Peyer's patch (tissue), 4 donors: ENCODE measurements at regions not wholly inside any gene's neighbourhood (a gene's known extent, or its start where the extent isn't known, plus 50 kb on each side); places are given as distances from the start of the nearest gene placed in this dataset.

ENCODE experiments used
- CTCF ChIP-seq, 6 experiments: fragments of 450-650 bp in 4 of 6; fragments of 200-600 bp in 2 of 6; sonication (generic) in 1 of 6; IDR thresholded peaks; one replicate each; pipeline ENCODE4 v1.5.1; 2017 to 2019; ENCODE audit warnings: antibody characterized with exemption in 6 of 6, mild to moderate bottlenecking in 3 of 6, moderate library complexity in 1 of 6
- POLR2A ChIP-seq, 2 donors: fragments of 450-650 bp; IDR thresholded peaks; one replicate each; pipeline ENCODE4 v1.5.1; 2017; ENCODE audit warnings: antibody characterized with exemption in 2 of 2, mild to moderate bottlenecking in 2 of 2, moderate library complexity in 2 of 2

GRCh38 chr20:19938421-19939090 lies 78.6 kb upstream of the NAA20 start:
- TF ChIP-seq CTCF (IDR thresholded peaks at IDR 0.05) (no peak), POLR2A (IDR thresholded peaks at IDR 0.05) (no peak)
